ENCODE measurements at regions not wholly inside any gene's neighbourhood (a gene's known extent, or its start where the extent isn't known, plus 50 kb on each side); places are given as distances from the start of the nearest gene placed in this dataset.

DNA sequence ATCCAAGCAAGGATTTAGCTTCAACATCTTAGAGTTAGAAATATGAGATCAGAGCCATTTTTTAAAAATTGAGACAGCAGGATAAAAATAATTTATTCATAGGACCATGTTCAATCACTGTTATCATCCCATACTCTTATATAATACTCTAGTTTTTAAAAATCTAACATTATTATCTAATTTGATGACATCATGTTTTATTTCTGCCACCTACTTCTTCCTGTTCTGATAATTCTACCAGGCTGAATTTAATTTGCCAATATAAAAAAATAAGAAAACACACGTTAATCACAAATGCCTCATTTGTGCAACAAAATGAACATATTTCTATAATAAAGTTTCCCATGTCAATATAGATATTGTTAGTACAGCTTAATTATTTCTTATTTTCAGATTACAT is 621.7 kb downstream of the KCNJ3 start:
- H3K4me2 ChIP-seq: no peak overlapping the region
- H3K36me3 ChIP-seq (ENCODE audit: insufficient read depth): no peaks in the 10 kb centered on the region
- Mint-ChIP-seq H3K9me3 (no peaks in the 10 kb centered on the region), H3K27ac (no peak overlapping the region), H3K36me3 (ENCODE audit: low read depth) (no peaks in the 10 kb centered on the region), H3K4me3 (no peak overlapping the region), H3K27me3 (ENCODE audit: insufficient read depth, low read depth, poor library complexity) (no peaks in the 10 kb centered on the region), H3K4me1 (no peaks in the 10 kb centered on the region)
- no peaks in the 10 kb centered on the region for H3K9me2 ChIP-seq (ENCODE audit: insufficient read depth)
- no peaks in the 10 kb centered on the region for H3K79me2 ChIP-seq (replicated peaks; ENCODE audit: insufficient read depth)
- no peak overlapping the region for H3K27ac ChIP-seq (ENCODE audit: low read depth)
- no peaks in the 10 kb centered on the region for H3K4me1 ChIP-seq (ENCODE audit: insufficient read depth)
- TF ChIP-seq, protein P1, sequence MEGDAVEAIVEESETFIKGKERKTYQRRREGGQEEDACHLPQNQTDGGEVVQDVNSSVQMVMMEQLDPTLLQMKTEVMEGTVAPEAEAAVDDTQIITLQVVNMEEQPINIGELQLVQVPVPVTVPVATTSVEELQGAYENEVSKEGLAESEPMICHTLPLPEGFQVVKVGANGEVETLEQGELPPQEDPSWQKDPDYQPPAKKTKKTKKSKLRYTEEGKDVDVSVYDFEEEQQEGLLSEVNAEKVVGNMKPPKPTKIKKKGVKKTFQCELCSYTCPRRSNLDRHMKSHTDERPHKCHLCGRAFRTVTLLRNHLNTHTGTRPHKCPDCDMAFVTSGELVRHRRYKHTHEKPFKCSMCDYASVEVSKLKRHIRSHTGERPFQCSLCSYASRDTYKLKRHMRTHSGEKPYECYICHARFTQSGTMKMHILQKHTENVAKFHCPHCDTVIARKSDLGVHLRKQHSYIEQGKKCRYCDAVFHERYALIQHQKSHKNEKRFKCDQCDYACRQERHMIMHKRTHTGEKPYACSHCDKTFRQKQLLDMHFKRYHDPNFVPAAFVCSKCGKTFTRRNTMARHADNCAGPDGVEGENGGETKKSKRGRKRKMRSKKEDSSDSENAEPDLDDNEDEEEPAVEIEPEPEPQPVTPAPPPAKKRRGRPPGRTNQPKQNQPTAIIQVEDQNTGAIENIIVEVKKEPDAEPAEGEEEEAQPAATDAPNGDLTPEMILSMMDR (conservative IDR thresholded peaks at IDR 0.05; ENCODE audit: low read depth in 2 of 2): no peak
- TF ChIP-seq ZNF114 (CRISPR knock-in tag; IDR thresholded peaks at IDR 0.05): no peak
- TF ChIP-seq, protein P2, sequence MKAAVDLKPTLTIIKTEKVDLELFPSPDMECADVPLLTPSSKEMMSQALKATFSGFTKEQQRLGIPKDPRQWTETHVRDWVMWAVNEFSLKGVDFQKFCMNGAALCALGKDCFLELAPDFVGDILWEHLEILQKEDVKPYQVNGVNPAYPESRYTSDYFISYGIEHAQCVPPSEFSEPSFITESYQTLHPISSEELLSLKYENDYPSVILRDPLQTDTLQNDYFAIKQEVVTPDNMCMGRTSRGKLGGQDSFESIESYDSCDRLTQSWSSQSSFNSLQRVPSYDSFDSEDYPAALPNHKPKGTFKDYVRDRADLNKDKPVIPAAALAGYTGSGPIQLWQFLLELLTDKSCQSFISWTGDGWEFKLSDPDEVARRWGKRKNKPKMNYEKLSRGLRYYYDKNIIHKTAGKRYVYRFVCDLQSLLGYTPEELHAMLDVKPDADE (IDR thresholded peaks at IDR 0.05): no peak
- no peak for TF ChIP-seq EZH2 (IDR thresholded peaks at IDR 0.05; ENCODE audit: low read depth, unreplicated experiment)
- TF ChIP-seq, protein P3, sequence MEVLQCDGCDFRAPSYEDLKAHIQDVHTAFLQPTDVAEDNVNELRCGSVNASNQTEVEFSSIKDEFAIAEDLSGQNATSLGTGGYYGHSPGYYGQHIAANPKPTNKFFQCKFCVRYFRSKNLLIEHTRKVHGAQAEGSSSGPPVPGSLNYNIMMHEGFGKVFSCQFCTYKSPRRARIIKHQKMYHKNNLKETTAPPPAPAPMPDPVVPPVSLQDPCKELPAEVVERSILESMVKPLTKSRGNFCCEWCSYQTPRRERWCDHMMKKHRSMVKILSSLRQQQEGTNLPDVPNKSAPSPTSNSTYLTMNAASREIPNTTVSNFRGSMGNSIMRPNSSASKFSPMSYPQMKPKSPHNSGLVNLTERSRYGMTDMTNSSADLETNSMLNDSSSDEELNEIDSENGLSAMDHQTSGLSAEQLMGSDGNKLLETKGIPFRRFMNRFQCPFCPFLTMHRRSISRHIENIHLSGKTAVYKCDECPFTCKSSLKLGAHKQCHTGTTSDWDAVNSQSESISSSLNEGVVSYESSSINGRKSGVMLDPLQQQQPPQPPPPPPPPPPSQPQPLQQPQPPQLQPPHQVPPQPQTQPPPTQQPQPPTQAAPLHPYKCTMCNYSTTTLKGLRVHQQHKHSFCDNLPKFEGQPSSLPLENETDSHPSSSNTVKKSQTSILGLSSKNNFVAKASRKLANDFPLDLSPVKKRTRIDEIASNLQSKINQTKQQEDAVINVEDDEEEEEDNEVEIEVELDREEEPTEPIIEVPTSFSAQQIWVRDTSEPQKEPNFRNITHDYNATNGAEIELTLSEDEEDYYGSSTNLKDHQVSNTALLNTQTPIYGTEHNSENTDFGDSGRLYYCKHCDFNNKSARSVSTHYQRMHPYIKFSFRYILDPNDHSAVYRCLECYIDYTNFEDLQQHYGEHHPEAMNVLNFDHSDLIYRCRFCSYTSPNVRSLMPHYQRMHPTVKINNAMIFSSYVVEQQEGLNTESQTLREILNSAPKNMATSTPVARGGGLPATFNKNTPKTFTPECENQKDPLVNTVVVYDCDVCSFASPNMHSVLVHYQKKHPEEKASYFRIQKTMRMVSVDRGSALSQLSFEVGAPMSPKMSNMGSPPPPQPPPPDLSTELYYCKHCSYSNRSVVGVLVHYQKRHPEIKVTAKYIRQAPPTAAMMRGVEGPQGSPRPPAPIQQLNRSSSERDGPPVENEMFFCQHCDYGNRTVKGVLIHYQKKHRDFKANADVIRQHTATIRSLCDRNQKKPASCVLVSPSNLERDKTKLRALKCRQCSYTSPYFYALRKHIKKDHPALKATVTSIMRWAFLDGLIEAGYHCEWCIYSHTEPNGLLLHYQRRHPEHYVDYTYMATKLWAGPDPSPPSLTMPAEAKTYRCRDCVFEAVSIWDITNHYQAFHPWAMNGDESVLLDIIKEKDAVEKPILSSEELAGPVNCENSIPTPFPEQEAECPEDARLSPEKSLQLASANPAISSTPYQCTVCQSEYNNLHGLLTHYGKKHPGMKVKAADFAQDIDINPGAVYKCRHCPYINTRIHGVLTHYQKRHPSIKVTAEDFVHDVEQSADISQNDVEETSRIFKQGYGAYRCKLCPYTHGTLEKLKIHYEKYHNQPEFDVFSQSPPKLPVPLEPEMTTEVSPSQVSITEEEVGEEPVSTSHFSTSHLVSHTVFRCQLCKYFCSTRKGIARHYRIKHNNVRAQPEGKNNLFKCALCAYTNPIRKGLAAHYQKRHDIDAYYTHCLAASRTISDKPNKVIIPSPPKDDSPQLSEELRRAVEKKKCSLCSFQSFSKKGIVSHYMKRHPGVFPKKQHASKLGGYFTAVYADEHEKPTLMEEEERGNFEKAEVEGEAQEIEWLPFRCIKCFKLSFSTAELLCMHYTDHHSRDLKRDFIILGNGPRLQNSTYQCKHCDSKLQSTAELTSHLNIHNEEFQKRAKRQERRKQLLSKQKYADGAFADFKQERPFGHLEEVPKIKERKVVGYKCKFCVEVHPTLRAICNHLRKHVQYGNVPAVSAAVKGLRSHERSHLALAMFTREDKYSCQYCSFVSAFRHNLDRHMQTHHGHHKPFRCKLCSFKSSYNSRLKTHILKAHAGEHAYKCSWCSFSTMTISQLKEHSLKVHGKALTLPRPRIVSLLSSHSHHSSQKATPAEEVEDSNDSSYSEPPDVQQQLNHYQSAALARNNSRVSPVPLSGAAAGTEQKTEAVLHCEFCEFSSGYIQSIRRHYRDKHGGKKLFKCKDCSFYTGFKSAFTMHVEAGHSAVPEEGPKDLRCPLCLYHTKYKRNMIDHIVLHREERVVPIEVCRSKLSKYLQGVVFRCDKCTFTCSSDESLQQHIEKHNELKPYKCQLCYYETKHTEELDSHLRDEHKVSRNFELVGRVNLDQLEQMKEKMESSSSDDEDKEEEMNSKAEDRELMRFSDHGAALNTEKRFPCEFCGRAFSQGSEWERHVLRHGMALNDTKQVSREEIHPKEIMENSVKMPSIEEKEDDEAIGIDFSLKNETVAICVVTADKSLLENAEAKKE (CRISPR knock-in tag; IDR thresholded peaks at IDR 0.05): no peak
- TF ChIP-seq ZNF331 (CRISPR knock-in tag; IDR thresholded peaks at IDR 0.05; ENCODE audit: low read depth): no peak
- TF ChIP-seq JUNB (IDR thresholded peaks at IDR 0.05; ENCODE audit: unreplicated experiment): no peak
- TF ChIP-seq, protein P4, sequence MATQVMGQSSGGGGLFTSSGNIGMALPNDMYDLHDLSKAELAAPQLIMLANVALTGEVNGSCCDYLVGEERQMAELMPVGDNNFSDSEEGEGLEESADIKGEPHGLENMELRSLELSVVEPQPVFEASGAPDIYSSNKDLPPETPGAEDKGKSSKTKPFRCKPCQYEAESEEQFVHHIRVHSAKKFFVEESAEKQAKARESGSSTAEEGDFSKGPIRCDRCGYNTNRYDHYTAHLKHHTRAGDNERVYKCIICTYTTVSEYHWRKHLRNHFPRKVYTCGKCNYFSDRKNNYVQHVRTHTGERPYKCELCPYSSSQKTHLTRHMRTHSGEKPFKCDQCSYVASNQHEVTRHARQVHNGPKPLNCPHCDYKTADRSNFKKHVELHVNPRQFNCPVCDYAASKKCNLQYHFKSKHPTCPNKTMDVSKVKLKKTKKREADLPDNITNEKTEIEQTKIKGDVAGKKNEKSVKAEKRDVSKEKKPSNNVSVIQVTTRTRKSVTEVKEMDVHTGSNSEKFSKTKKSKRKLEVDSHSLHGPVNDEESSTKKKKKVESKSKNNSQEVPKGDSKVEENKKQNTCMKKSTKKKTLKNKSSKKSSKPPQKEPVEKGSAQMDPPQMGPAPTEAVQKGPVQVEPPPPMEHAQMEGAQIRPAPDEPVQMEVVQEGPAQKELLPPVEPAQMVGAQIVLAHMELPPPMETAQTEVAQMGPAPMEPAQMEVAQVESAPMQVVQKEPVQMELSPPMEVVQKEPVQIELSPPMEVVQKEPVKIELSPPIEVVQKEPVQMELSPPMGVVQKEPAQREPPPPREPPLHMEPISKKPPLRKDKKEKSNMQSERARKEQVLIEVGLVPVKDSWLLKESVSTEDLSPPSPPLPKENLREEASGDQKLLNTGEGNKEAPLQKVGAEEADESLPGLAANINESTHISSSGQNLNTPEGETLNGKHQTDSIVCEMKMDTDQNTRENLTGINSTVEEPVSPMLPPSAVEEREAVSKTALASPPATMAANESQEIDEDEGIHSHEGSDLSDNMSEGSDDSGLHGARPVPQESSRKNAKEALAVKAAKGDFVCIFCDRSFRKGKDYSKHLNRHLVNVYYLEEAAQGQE (IDR thresholded peaks at IDR 0.05; ENCODE audit: unreplicated experiment): no peak
- TF ChIP-seq NANOG (IDR thresholded peaks at IDR 0.05; ENCODE audit: borderline replicate concordance): no peak
- no peak for TF ChIP-seq STAT1 (IDR thresholded peaks at IDR 0.05; ENCODE audit: unreplicated experiment)
- no peak for TF ChIP-seq EZH2phosphoT487 (IDR thresholded peaks at IDR 0.05; ENCODE audit: unreplicated experiment)
- TF ChIP-seq CREB1 (CRISPR knock-in tag; IDR thresholded peaks at IDR 0.05; ENCODE audit: low read depth): no peak
- TF ChIP-seq POLR2AphosphoS5 (IDR thresholded peaks at IDR 0.05; ENCODE audit: low read depth): no peak
- no peaks in the 10 kb centered on the region for H3F3A ChIP-seq (replicated peaks; ENCODE audit: low read depth)
- ATAC-seq (no peak), DNase-seq (ENCODE audit: low spot score) (no peak)
- H4K20me1 ChIP-seq (replicated peaks; ENCODE audit: insufficient read depth): no peaks in the 10 kb centered on the region
- H3K27me3 ChIP-seq (ENCODE audit: insufficient read depth): no peaks in the 10 kb centered on the region
- H2AFZ ChIP-seq: no peak overlapping the region
- H3K4me3 ChIP-seq: no peak overlapping the region

Data from GM23338 (cell line).